Osteocyte (in vitro differentiated cells): ENCODE measurements at regions not wholly inside any gene's neighbourhood (a gene's known extent, or its start where the extent isn't known, plus 50 kb on each side); places are given as distances from the start of the nearest gene placed in this dataset.

ENCODE experiments used
- DNase-seq: peaks from one replicate; pipeline ENCODE4 v3.0.0; 2021; ENCODE audit warnings: mixed read lengths; ENCODE audit not compliant: unreplicated experiment; ENCODE audit errors: extremely low spot score
- H3K27ac Mint-ChIP-seq: one replicate; pipeline ENCODE4 v1.8.0; 2021; ENCODE audit warnings: mild to moderate bottlenecking, mixed read lengths; ENCODE audit not compliant: unreplicated experiment
- H3K27me3 Mint-ChIP-seq: one replicate; pipeline ENCODE4 v1.8.0; 2021; ENCODE audit warnings: mixed read lengths; ENCODE audit not compliant: unreplicated experiment
- H3K36me3 Mint-ChIP-seq: one replicate; pipeline ENCODE4 v1.8.0; 2021; ENCODE audit warnings: mixed read lengths; ENCODE audit not compliant: unreplicated experiment
- H3K4me1 Mint-ChIP-seq: one replicate; pipeline ENCODE4 v1.8.0; 2021; ENCODE audit warnings: mixed read lengths; ENCODE audit not compliant: unreplicated experiment
- H3K4me3 Mint-ChIP-seq: one replicate; pipeline ENCODE4 v1.8.0; 2021; ENCODE audit warnings: mild to moderate bottlenecking, moderate library complexity, mixed read lengths; ENCODE audit not compliant: unreplicated experiment
- H3K9me3 Mint-ChIP-seq: one replicate; pipeline ENCODE4 v1.8.0; 2021; ENCODE audit warnings: mixed read lengths; ENCODE audit not compliant: unreplicated experiment
- TF ChIP-seq, protein P1 (sequence below): fragments of 200-600 bp; sonication (generic); IDR thresholded peaks from 2 replicates; pipeline ENCODE4 v1.5.0; 2021; ENCODE audit warnings: antibody characterized with exemption, mild to moderate bottlenecking, moderate library complexity

DNA sequence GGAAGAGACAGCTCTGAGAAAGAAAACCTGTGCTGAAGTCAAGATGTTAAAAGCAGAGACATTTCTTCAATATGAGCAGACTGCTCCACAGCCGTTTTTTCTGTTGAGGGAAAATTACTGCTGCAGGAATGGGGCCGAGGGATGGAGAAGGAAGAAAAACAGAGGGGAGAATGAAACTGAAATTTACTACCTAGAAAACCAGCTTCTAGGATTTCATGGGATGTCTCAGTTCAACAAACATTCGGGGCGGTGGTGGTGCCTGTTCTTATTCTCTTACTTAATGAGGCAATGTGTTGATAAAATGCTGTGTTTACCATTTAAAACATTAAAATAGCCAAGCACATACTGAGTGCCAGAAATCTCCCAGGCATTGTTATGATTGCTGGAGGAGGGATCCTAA lies 557.1 kb upstream of the MEX3C start:
- H3K4me1 Mint-ChIP-seq: no peaks in the 10 kb centered on the region
- no peak overlapping the region for H3K4me3 Mint-ChIP-seq
- no peaks in the 10 kb centered on the region for H3K36me3 Mint-ChIP-seq
- H3K9me3 Mint-ChIP-seq: no peaks in the 10 kb centered on the region
- no peak for DNase-seq
- H3K27me3 Mint-ChIP-seq: no peaks in the 10 kb centered on the region
- TF ChIP-seq, protein P1, sequence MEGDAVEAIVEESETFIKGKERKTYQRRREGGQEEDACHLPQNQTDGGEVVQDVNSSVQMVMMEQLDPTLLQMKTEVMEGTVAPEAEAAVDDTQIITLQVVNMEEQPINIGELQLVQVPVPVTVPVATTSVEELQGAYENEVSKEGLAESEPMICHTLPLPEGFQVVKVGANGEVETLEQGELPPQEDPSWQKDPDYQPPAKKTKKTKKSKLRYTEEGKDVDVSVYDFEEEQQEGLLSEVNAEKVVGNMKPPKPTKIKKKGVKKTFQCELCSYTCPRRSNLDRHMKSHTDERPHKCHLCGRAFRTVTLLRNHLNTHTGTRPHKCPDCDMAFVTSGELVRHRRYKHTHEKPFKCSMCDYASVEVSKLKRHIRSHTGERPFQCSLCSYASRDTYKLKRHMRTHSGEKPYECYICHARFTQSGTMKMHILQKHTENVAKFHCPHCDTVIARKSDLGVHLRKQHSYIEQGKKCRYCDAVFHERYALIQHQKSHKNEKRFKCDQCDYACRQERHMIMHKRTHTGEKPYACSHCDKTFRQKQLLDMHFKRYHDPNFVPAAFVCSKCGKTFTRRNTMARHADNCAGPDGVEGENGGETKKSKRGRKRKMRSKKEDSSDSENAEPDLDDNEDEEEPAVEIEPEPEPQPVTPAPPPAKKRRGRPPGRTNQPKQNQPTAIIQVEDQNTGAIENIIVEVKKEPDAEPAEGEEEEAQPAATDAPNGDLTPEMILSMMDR: no peak
- H3K27ac Mint-ChIP-seq: no peak overlapping the region

DNA sequence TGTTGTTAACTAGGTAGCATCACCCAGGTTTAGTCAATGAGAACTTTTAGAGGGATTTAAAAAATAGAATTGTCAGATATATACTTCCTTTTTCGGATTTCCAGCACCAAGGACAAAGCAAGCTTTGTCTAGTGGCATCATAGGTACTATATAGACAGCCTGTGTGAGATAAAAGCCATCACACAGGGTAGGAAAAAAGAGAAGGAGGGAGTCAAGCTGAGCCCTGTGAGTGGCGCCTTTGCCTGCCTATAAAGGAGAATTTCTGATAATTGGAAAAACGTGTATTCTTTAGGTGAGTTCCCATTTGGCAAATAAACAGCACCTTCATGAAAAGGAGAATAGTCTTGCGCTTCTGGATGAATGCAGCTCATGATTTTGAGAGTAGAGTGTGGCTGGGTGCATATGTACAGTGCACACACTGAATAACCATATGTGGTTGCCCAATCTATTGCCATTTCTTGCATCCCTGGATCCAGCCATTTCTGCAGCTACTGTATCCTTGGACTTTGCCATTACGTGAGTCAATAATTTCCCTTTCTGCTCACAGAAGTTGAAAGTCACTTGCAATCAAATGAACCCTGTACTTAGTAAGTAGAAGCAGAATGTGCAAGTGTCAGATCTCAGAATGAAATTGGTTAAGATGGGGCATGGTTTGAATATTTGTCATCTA lies 559.9 kb upstream of the MEX3C start:
- H3K4me1 Mint-ChIP-seq: no peaks in the 10 kb centered on the region
- TF ChIP-seq, protein P1: no peak
- no peak overlapping the region for H3K27ac Mint-ChIP-seq
- no peak overlapping the region for H3K4me3 Mint-ChIP-seq
- H3K36me3 Mint-ChIP-seq: no peaks in the 10 kb centered on the region
- no peaks in the 10 kb centered on the region for H3K9me3 Mint-ChIP-seq
- no peaks in the 10 kb centered on the region for H3K27me3 Mint-ChIP-seq
- no peak for DNase-seq

DNA sequence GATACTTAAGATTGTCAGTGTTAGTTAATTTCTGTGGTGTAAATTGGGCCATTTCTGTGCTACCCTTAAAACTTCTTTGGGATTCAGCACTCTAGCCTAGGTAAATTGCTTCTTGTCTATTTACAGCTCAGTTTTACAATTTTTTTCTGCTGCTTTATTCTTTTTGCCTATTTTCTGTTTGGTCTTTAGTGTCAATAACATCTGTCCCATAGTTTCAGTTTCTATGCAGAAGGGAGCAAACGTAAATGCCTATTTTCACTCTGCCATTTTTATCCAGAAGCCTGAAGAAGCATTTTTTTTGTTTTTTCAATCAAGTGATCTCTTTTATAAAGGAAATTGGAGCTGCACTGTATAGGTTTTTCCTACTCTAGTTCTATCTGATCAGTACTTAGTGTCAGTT lies 564.9 kb upstream of the MEX3C start:
- Mint-ChIP-seq H3K4me3 (no peak overlapping the region), H3K27ac (no peak overlapping the region), H3K36me3 (no peaks in the 10 kb centered on the region), H3K9me3 (peaks cover 18% of the 10 kb centered on the region), H3K4me1 (no peaks in the 10 kb centered on the region), H3K27me3 (no peaks in the 10 kb centered on the region)
- DNase-seq: no peak
- TF ChIP-seq, protein P1: no peak

DNA sequence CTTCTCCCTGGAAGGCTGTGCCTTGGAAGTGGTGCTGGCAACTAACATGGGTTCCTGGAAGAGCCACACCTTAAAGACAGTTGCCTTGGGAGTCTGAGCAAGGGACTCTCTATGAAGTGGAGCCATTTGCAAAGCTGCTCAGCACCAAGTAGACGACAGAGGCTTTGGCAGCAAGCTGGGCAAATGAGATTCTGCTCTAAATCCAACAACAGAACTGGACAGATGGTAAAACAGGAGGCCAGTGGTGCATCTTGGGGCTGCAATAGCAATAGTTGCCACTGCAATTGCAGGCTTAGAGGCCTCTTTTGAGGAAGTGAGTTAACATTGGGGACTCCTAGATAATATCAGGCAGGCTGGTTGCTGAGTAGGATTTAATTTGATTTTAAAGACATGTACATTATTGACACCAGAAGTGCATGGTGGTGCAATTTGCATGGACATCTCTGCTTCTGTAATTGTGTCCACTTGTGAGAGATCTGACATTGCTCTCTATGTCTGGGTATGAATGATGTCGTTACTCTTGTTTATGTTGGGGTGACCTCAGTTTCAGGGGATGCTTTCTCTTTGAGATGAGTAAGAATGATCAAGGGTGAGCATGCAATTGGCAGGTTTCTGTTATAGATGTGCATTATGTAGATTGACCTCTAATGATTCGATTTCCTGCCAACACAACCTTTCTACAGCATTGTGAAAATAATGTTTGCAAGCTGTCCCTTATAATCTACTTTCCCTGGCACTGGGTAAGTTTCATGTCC lies 568.3 kb upstream of the MEX3C start:
- DNase-seq: no peak
- no peaks in the 10 kb centered on the region for H3K4me1 Mint-ChIP-seq
- peaks cover 18% of the 10 kb centered on the region for H3K9me3 Mint-ChIP-seq
- no peaks in the 10 kb centered on the region for H3K36me3 Mint-ChIP-seq
- TF ChIP-seq, protein P1: no peak
- no peak overlapping the region for H3K4me3 Mint-ChIP-seq
- no peaks in the 10 kb centered on the region for H3K27me3 Mint-ChIP-seq
- no peak overlapping the region for H3K27ac Mint-ChIP-seq

DNA sequence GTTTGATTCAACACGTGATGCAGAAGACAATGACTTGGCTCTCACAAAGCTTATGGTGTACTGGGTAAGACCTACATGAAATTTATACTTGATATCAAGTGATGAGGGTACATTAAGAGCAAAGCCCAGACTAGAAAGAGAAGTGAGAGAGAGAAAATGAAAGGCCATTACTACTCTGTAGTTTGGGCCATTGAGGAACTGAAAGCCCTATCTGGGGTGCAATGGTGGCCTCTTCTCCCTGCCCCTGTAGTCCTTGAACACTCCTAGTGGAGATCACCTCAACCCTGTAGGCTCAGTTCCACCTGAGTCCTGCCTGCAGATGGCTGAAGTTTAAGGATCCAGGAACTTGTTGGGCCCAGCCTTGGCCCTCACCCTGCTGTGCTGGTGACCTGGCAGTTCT lies 569.8 kb upstream of the MEX3C start:
- no peaks in the 10 kb centered on the region for H3K4me1 Mint-ChIP-seq
- H3K27ac Mint-ChIP-seq: no peak overlapping the region
- no peaks in the 10 kb centered on the region for H3K36me3 Mint-ChIP-seq
- H3K4me3 Mint-ChIP-seq: no peak overlapping the region
- TF ChIP-seq, protein P1: no peak
- H3K27me3 Mint-ChIP-seq: no peaks in the 10 kb centered on the region
- DNase-seq: no peak
- peaks cover 21% of the 10 kb centered on the region for H3K9me3 Mint-ChIP-seq
